GM19452 (cell line): ENCODE measurements at regions not wholly inside any gene's neighbourhood (a gene's known extent, or its start where the extent isn't known, plus 50 kb on each side); places are given as distances from the start of the nearest gene placed in this dataset.

Source experiments
- ATAC-seq: cut with Tn5 transposase; IDR thresholded peaks from one replicate; pipeline ENCODE4 v1.9.1; 2021; ENCODE audit not compliant: unreplicated experiment

DNA sequence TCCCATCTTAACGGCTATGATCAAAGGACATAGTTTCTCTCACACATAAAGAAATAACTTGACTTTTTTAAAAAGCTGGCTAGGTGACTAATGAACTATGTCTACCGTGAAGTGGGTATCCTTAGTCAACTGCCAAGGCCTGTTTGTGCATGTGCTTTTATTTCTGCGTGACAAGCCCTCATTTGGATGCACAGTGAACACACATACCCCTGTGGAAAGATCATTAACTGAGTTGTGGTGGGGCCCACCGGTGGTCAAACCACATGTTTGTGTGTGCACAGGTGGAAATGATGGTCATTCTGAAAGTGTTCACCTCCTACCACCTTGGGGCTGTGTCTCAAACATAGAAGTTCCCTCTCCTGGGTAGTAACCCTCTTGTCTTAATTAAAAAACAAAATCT, 256.1 kb upstream of the SALL1 start:
- no peak for ATAC-seq

GRCh38 chr16:51405361-51405760, 254.3 kb upstream of the SALL1 start:
- ATAC-seq = no peak

GRCh38 chr16:51404386-51404785, 253.3 kb upstream of the SALL1 start:
- no peak for ATAC-seq

- ATAC-seq = no peak
These were observed 251.7 kb upstream of the SALL1 start for GRCh38 chr16:51402785-51403184.

DNA sequence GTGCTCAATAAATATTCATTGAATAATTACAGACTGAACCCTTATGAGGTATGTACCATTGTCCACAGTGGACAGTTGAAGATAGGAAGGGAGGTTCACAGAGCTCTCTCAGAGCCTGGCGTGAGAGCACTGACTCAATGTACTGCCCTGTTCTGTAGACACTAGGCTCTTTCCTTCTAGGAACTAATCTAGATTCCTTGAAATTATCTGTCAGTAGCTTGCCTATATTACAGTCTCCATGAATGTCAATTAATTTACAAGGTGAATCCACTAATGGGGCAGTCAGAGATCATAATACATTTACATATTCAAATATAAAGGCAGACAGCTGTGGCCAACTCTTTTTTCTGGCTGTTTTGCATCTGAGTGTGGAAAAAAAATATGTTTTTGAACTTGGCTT, 251.2 kb upstream of the SALL1 start:
- ATAC-seq = no peak

GRCh38 chr16:51401673-51402072, 250.6 kb upstream of the SALL1 start:
- ATAC-seq = no peak

GRCh38 chr16:51399908-51400670, 249.0 kb upstream of the SALL1 start:
- no peak for ATAC-seq

DNA sequence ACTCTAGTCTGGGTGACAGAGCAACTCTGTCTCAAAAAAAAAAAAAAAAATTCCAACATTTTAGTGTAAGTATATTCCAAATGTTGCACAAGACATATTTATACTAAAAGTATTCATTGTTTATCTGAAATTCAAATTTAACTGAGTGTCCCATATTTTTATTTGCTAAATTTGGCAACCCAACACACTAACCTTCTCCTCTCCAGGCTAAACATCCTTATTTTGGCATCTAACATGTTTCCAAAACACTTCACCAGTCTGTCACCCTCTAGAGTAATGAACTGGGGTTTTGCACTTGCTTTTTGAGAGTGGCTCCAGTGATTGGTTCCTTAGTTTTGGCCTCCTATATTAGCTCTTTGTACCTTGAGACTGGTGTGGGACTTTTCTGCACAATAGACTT, 243.4 kb upstream of the SALL1 start:
- no peak for ATAC-seq

GRCh38 chr16:51393381-51394005, 242.4 kb upstream of the SALL1 start:
- ATAC-seq = no peak

GRCh38 chr16:51392521-51393187, 241.6 kb upstream of the SALL1 start:
- ATAC-seq = no peak

DNA sequence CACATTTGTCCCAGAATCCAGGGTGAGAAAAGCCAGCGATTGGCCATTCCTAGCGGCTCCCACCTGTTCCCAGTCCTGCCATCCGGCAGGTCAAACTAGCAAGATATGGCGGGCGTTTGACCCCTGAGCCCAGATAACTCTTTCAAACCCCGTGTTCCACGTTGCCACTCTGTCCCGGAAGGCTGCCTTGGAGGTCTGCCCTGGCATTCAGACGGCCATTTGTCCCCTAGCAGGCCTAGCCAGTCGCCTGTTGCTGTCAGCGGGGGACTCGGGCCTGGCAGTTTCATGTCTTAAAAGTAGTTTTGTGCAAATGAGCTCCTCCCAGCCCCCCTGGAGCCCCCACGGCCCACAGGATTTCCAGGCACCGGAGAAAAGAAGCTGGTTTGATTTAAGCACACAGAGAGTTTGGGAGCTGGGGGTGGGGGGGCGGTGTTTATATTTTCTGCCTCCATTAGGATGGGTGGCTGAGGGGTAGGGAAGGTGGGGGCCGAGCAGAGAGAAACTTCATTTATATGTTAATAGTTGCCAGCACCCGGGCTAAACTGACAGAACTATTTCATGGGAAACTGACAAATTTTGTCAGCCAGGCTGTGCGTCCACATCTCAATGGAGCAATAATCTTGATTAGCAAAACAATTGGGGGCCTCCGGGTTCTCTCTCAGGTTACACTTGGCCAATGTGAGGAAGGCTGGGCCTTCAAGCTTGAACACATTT, 240.9 kb upstream of the SALL1 start:
- ATAC-seq = no peak

- ATAC-seq = no peak
These were observed 239.8 kb upstream of the SALL1 start for GRCh38 chr16:51390877-51391276.

- no peak for ATAC-seq
These were observed 238.8 kb upstream of the SALL1 start for GRCh38 chr16:51389881-51390280.

- no peak for ATAC-seq
These were observed 237.5 kb upstream of the SALL1 start for GRCh38 chr16:51388516-51388951.

DNA sequence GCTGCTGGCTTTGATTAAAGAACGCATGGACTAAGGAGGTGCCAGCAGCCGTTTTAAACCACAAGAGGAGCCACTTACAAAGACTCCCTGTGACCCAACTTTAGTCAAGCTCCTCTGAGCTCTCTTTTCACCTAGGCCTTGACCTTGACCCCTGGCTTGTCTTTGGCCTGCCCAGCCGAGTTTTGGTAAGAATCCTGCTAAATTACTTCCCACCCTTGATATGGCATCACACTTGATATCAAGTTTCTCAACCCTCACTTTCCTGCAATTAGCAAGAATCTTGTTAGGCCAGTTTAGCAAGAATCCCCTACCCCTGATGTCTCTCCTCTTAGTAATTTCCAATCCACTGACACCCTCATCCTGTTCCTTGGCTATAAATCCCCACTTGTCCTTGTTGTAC, 232.8 kb upstream of the SALL1 start:
- ATAC-seq = no peak

DNA sequence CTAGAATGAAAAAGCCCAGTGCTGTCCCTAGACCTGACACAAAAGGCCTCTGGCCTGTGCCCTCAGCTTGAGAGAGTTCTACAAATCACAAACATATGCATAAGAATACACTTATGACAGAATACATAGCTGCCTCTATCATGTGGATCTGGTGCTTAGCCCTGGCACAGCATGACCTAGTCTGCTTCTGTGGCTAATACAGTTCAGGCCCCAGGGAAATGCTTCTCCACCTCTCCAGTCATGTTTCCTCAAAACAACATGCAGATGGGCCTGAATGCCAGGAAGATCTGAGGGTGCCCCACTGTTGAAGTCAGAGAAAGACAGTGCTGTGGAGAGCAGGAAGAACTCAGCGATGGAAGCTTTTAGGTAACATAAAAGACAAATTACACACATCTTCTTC, 231.9 kb upstream of the SALL1 start:
- no peak for ATAC-seq

DNA sequence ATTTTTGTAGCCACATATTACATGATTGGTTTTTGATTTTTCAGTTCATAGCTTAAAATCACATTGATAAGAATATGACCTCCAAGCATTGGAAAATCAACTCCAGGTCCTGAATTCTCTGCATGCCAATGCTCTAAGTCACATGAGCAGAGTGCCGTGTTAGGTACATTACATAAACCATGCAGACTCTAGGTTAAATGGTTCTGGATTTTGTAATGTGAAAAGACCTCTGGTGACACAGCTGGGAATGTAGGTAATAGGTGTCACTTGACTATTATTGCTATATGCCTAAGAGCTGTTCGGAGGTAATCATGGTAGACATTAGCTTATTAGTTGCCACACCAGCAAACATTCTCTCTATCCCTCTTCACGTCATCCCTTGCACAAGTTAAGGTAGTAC, 231.1 kb upstream of the SALL1 start:
- ATAC-seq = no peak

DNA sequence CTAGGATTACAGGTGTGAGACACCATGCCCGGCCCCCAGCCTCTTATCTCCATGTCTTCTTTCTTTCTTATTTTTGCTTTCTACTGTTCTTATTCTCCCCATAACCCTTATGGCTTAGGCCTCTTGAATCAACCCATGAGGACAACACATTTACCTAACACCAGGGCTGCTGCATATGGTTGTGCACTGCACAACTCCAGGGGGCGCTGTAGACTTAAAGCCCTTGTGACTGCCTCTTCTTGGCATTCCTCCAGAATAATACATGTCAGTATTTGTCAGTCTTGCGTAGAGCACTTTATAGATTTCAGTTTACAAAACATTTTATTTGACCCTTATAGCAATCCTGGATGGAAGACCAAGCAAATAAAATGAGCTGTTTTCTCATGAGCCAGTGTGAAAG, 225.0 kb upstream of the SALL1 start:
- ATAC-seq = no peak

- no peak for ATAC-seq
These were observed 223.7 kb upstream of the SALL1 start for GRCh38 chr16:51374790-51375189.

GRCh38 chr16:51374346-51374745, 223.3 kb upstream of the SALL1 start:
- no peak for ATAC-seq

- ATAC-seq = no peak
These were observed 214.6 kb upstream of the SALL1 start for GRCh38 chr16:51365715-51366114.
